ENCODE measurements at regions not wholly inside any gene's neighbourhood (a gene's known extent, or its start where the extent isn't known, plus 50 kb on each side); places are given as distances from the start of the nearest gene placed in this dataset.

DNA sequence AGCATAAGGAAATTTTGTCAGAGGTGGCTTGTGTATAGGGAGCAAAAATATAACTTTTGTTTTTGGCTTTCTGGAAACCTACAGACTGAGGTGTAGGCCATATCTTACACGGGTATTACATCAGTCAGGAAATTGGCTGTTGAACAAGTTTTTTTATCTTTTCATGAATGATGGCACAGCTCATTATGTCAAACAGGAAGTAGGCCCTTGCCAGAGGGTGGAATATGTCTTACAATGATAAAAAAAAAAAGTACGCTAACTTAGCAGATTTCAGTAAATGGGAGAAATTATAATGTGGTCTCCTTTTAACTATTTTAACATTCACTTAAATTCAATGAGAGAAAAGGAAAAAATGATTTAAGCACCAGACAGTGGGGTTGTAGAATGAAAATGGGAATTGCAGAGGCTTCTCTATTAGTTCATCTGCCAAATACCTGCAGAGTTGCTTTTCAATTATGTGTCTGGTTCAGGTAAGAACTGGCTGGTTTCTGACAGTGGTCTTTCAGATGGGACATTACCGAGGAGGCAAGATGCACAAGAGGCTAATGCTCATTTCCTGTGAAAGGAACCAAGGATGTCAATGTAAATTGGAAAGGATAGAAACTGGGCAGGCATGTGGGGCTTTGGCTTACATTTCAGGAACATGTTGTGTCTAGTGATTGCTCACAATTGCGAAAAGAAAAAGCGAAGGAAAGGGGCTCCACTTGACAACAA is 169.9 kb downstream of the NNT start:
- TF ChIP-seq, protein P1, sequence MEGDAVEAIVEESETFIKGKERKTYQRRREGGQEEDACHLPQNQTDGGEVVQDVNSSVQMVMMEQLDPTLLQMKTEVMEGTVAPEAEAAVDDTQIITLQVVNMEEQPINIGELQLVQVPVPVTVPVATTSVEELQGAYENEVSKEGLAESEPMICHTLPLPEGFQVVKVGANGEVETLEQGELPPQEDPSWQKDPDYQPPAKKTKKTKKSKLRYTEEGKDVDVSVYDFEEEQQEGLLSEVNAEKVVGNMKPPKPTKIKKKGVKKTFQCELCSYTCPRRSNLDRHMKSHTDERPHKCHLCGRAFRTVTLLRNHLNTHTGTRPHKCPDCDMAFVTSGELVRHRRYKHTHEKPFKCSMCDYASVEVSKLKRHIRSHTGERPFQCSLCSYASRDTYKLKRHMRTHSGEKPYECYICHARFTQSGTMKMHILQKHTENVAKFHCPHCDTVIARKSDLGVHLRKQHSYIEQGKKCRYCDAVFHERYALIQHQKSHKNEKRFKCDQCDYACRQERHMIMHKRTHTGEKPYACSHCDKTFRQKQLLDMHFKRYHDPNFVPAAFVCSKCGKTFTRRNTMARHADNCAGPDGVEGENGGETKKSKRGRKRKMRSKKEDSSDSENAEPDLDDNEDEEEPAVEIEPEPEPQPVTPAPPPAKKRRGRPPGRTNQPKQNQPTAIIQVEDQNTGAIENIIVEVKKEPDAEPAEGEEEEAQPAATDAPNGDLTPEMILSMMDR (IDR thresholded peaks at IDR 0.05 in 8 of 11, conservative IDR thresholded peaks at IDR 0.05 in 3 of 11) = no peak
- TF ChIP-seq POLR2AphosphoS5 (IDR thresholded peaks at IDR 0.05) (no peak), POLR2A (IDR thresholded peaks at IDR 0.05) (no peak)

Data from spleen (tissue), 7 donors.